NOMO-1 treated with dmso at 0.1 percent for 144 hours (cell line): ENCODE measurements at regions not wholly inside any gene's neighbourhood (a gene's known extent, or its start where the extent isn't known, plus 50 kb on each side); places are given as distances from the start of the nearest gene placed in this dataset.

Experiments used
- DNase-seq: peaks from one replicate; lab custom pipeline; 2025; ENCODE audit not compliant: unreplicated experiment; lab: John Stamatoyannopoulos, UW

DNA sequence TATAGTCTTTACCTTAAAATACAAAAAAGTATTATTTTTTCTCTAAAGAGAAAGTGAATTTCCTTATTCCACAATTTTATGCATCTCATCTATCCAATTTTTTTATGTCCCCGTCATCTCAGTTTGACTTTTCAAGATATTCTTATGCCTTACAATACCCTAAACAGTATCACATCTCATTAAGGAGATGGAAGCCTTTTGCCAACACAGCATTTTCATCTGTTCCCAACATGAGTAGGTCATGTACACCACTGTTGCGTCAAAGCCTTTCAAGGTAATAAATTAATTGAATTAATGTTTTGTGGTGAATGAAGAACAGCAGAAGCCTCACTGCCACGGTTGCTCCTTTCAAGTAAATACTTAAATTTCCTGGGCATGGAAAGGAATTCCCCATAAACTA lies 299.4 kb downstream of the EPHA4 start:
- no peak for DNase-seq

DNA sequence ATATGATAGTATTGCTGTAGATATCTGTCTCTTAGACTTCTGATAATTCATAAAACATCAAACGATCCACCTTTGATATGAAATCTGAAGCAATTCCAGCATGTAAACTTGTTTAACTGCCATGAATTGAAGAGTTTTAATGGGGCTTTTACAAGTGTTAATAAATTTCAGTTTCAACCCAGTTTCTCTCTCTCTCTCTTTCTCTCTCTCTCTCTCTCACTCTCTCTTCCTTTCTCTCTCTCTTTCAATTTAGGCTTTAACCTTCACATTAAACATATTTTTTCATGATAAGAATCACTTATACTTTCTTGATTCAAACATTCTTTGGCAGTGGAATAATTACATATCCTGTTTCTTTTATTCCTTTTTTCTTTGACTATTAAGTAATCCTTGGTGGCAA lies 296.1 kb downstream of the EPHA4 start:
- DNase-seq, result no peak

DNA sequence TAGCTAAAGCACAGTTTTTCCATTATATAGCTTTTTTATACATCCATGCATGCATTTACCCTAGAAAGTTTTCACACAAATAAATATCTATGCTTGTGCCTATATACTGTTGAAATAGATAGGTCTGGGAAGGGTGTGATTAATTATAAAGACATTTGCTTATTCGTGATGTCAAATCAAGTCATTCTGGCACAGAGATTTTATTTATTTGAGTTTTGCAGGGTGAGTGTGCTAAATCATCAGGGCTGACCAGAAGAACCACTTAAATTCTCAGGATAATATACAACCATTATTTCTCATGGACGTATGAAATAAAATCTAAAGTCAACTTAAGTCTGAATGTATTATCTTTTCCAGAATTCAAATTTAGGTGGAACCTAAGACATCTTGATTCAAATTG lies 295.5 kb downstream of the EPHA4 start:
- no peak for DNase-seq

DNA sequence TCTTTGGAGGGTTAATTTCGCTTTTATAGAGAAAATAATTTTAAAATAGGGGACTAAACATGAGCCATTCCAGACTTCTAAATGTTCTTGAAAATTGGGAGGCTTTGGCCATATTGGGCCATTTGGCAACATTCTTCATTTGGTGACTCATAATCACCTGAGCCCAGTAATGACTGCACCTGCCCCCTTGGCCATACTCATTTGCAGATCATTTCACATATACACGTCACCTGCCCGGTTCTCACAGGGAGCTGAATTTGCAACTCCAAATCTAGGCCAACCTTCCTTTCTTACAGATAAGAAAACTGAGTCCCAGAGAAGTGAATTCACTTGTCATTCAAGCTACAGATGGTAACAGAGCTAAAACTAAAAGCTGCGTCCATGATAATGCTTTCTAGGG lies 289.7 kb downstream of the EPHA4 start:
- DNase-seq, result no peak

DNA sequence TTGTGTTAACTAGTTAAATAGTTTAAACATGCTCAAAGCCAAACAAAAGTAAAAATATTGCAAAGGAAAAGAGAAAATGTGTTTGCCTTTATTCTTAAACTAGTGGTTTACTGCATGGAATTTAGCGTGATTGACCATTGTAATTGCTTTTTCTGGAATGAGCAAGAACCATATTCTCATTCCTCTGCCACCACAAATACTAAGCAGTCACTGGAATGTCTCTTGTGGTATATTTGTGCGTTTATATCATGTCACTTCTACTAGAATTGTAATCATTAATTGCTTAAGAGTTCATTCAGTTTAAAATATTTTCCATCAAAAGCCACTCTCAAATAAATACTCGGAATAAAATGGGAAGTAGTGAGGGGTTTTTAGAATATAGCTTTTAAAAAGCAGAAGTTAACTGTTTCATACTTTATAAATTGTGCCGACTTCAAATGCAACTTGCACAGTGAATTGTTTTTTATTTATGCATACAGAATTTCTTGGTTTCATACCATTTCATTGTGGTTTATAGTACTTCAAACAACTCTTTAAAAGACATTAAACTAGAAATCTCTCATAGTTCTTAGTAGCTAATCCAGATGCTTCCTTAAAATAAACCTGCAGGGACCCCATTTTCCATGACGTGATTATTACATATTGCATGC lies 288.1 kb downstream of the EPHA4 start:
- DNase-seq, result no peak

DNA sequence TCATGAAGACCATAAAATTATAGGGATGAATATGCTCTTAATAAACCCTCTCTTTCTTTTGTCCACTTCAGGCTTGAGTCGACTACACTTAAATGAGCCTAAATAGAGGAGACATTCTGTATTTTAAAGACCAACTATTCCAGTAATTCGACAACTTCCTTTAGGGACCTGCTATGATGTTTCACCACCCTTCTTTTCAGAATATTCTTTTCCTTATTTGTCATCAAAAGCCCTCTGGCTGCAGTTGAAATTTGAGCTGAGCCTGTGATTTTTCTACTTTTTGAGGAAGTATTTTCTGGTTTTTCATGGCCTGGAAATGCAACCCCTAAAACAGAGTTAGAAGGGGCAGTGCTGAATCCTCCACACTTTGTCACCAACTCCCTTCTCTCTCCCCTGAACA lies 287.0 kb downstream of the EPHA4 start:
- no peak for DNase-seq

DNA sequence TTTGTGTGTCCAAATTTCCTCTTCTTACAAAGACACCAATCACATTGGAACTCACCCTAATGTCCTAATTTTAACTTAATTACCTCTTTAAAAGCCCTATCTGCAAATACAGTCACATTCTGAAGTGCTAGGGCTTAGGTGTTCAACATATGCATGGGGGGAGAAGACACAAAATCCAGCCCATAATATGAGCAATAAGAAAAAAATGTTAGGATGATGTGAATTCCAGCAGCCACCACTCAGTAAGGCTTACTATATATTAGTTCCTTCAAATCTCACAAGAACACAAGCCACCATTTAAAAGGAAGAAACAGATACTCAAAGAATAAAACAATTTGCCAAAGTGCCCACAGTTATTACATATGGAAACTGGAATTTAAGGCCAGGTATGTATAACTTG lies 285.7 kb downstream of the EPHA4 start:
- no peak for DNase-seq

DNA sequence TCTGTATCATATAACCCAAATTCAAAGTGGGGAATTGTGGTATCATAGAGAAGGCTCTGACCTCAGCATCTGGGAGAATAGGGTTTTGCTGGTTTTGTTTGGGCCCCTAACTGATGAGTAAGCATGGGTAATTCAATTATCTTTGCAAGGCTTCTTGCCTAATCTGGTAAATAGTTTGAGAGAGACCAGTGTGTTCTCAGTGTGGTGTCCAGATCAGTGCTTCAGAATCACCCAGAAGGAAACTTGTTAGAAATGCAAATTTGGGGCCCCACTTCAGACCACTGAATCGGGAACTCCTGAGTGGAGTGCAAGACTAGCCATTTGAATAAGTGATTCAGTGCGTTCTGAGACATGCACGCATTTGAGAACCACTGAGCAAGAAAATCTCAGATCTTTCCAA lies 282.7 kb downstream of the EPHA4 start:
- no peak for DNase-seq

DNA sequence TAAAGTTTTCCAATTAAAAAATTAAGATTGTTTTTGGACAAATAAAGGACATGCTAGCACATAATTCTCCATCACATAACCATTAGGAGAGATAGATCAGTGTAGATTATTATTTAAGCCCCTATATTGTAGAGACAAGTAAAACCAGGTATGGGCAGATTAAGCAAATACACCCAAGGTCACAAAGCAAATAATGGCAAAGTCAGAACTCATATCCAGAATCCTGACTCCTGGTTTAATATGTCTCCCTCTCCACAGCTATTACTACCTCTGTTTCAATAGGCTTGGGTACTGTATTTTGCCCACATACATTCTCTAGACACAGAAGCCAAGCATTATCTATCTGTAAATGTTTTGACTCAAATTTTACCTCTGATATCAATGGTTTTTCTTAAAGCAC lies 282.3 kb downstream of the EPHA4 start:
- no peak for DNase-seq

DNA sequence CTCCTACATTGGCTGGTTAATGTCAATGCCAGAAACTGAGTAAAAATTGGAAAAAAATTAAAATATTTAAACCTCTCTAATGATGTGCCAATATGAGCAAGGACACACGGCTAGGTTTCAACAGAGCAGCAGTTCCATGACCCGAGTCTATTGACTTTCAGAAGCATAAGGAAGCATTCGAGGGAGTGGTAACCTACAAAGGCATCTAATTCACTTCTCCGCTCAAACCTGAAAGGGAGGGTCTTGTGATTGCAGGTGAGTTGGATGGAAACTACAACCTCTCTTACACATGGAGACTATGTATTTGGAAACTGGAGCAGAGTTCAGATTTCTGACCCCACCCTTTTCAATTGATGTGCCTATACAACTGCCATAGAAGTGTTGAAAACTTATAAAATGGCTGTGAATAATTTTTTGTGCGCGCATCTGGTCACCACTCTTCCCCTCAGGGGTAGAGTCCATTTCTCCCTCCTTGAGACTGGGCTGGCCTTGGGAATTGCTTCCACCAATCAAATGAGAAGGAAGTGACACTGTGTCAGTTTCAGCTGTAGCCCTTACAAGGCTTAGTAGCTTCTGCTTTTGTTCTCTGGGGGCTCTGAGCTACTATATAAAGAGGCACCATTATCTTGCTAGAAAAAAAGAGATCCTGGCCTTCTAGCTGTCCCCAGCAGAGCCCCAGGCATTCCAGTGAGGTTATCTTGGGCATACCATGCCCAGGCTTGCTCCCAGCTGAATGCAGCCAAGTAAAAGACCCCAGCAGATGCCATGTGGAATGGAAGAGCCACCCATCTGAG lies 278.0 kb downstream of the EPHA4 start:
- no peak for DNase-seq

DNA sequence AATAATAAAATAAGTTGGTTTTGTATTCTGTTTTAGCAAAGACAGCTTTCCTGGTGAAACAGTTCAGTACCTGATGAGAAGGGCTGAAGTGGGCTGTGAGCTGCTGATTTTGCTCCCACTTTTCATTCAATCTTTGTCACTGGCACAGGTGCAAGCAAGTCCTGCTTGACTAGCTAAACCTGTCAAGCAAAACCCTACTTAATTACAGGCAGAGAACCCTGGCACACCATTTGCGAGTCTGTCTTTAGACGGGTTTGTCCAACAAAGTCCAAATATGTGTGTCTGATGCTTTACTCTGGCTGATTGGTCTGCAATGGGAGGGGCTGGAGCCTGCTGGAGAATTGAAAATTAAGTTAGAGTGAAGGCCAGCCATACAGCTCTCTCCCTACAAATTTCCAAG lies 267.2 kb downstream of the EPHA4 start:
- no peak for DNase-seq

DNA sequence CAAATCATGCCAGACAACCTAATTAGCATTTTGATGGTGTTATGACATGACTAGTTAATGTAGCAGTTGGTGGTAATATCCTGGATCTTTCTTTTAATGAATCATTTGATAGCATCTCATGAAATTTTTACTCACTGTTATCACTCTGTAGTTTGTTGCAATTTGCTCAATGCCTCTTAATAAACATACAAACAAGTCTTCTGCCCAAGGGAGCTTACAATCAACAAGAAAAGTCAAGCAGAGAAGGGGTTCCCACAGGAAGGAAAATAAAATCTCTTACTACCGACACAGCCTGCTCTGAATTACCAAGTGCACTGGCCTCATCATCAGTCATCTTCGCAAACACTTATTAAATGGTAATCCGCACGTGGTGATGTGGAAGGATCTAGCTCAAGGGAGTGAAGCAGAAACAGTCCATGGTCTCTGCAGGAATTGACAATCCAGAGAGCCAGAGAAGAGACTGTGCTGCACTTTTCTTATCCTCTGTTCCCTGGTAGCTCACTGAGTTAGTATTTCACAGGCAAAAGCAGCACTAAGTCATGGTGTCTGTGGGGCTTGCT lies 263.5 kb downstream of the EPHA4 start:
- DNase-seq, result no peak

DNA sequence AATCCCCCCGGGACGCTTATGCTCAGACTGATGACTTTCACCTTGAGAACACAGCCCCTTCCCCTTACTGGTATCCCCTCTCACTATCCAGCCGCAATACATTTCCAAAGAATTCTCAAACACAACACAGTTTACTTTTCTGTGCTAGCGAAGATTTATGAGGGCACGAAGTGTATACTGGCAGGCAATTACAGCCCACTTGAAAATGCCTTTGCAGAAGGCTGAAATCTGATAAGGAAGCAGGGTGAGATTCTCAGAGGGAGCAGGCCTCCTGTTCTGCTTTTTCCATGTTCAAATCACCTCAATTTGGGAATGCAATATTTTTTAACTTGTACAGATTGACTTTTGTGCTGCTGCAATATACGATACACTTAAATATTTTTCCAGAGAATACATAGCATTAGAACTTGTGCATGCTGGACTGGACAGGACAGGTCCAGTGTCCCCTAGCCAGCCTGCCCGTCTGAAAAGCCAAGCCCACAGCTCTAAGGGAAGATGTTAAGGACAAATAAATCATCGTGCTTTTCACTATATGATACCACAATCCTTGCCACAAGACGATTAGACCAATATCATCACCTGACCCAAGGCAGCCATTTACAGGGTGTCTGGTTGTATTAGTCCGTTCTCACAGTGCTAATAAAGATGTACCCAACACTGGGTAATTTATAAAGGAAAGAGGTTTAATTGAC lies 262.1 kb downstream of the EPHA4 start:
- no peak for DNase-seq

DNA sequence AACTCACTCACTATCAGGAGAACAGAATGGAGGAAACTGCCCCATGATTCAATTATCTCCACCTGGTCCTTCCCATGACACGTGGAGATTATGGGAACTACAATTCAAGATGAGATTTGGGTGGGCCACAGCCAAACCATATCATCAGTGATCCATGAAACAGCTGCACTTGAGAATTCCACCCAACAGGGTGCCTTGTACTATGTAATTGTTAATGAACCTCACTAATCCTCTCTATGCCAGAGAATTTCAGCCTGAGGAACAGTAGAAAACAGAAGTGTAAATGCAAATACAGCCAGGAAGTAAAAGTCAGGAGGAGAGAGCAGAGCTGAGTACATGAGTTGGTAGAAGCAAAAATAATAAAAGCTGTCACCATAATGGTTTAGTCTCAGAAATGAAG lies 261.4 kb downstream of the EPHA4 start:
- no peak for DNase-seq

DNA sequence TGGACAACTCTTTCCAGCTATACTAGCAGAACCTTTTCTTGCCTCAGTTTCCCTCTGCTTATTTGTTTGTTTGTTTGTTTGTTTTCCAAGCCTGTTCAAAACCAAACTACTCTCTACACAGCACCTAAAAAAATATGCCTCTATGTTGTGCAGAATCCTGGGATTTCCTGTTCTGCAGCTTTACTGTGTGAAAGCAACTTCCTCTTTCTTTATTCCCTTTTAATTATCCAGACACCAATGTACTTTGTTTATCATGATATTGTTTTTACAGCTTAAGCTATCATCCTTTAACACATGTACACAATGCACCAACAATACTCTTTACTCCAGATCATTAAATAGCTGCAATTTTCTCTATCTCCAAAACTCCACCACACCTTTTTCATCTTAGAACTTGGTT lies 259.5 kb downstream of the EPHA4 start:
- DNase-seq, result no peak

DNA sequence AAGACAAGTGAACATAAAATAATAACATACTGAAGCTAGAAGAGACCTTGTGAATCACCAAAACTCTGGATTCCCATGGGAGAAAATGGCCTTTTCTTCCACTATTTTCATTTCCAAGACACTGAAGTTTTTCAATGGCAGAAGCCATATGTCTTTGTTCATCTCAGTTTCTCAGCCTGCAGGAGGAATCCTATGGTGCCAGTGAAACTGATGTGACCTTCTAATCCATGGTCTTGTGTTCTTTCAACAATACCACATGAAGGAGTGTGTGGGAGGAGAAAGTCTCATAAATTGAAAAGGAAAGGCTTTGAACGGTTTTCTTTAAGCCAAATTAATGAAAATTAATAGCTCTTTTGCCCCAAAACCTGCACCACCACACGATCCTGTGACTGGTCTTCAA lies 257.3 kb downstream of the EPHA4 start:
- DNase-seq, result no peak

DNA sequence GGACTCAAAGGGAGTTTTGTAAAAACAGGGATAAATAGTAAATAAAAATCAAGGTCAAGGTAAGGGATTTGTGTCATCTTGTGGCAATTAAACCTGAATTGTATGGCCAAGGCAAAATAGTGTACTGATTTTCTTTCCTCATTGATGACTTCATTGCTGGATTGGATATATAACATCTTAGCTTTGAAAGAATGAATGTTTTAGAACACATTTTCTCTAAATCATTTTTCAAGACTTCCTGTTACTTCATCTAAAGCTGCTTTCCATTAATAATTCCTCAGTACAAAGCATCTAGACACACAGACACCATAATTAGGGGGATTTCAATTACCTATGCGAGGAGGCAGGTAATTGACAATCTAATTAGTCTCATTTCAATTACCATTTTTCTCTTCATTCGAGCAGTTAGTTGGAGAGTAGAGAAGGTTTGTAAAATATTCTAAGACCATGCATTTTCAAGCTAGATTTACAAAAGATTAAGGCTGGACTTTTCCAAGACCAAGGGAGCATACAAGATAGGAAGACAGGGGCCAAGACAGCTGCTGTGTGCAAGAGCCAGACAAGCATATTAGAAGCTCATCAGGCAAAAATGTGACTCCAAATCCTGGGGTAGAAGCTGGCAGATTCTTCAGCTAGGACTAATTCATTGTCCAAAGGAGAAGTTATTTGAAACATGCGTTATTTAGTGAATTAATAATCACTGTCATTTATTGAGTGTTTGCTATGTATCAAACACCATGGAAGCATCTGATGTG lies 253.6 kb downstream of the EPHA4 start:
- no peak for DNase-seq

DNA sequence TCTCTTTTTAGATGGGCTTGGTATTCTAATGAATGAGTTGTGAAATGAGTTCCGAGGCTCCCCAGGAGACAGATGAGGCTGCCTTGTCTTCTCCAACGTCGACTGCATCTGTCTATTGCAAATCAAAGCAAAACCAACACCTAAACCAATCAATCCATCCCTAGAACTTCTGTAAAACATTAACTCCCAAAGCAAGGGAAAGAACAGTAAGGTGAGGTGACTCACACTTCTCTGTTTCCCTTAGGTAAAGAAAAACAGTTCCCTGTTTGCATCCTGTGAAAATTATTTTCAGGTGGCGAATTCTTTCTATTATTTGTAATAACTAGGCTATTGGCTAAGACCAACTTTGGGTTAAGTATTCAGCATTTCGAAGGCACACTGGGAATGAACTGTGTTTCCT lies 249.4 kb downstream of the EPHA4 start:
- no peak for DNase-seq

DNA sequence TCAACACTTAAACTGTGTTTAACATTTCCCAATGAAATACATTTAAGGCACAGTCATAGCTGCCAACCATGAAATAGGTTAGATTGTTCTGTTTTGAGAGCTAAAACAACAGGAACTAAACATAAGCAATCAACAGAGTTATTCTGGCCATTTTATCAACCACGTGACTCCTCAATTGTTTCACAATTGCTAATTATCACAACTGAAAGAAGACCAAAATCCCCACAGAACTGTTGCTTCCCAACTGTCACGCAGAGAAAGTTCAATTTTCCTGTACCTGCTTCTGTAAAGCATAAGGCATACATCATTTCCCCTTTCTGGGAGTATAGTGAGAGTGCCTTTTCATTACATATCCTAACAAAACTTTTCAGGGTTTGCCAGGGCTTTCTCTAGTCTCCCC lies 248.6 kb downstream of the EPHA4 start:
- no peak for DNase-seq

DNA sequence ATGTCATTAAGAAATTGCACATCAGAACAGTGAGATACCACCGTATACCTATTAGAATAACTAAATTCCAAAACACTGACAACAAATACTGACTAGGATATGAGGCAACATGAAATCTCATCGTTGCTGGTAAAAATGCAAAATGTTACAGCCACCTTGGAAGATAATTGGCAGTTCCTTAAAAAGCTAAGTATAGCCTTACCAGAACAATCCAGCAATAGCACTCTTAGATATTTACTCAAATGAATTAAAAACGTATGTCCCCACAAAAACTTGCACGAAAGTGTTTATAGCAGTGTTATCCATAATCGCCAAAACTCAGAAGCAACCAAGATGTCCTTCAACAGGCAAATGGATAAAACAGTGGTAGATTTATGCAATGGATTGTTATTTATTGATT lies 241.7 kb downstream of the EPHA4 start:
- no peak for DNase-seq

DNA sequence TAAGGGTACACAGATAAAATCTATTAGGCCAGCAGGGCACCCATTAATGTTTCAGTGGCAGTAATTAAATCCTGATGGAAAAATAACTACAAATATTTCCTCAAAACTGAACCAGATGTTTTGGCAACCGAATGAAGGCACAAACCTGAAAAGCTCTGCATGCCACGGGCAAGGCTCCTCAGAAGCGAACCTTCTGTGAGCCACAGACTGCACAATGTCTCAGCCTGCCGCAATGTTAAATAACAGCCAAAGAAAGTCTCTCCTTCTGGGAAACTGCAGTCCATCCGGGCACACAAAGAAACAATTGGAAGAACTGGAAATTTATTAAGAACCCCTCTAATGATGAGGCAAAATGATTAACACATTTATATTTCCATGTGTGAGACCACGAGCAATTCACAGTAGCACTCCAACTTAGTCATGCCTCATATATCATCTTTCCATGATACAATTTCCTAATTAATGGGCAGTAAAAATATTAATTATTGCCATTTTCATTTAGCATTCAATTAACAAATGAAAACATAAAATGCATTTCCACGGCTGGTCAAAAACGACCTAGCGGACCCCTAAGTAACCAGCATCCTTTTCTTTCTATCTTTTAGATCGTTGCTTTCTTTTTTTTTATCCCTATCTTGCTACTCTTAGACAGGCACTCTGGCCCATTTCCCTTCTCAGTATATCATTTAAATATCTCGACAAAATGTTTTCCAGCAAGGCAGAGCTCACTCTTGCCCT lies 237.5 kb downstream of the EPHA4 start:
- no peak for DNase-seq
